ENCODE measurements at regions not wholly inside any gene's neighbourhood (a gene's known extent, or its start where the extent isn't known, plus 50 kb on each side); places are given as distances from the start of the nearest gene placed in this dataset.

DNA sequence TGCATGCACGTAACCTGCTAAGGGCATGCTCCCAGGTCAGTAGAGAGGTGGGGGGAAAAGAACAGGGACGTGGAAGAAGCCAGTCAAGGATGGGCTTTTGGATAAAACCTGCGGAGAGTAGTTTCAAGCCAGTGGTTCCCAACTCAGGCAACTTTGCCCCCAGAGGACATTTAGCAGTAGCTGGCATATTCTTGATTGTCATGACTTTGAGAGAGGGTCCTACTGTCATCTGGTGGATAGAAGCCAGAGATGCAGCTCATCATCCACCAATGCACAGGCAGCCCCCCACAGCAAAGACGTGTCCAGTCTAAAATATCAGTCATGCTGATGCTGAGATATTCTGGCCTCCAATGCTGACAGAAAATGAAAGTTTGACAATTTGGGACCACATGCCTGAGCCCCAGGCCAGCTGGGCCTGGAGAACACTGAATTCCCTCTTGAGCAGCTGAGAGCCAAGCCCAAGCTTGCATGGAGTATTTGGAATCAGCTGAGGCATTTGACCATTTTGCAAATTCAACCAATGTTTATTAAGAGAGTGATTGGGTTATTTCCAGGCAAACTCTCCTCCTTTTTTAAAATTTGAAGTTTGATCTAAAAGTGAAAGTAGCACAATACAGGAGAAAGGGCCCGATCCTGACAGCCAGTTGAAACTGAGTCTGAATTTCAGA is 110.0 kb upstream of the C7orf33 start:
- intact Hi-C loops (cut with micrococcal nuclease) (no loop called here), dilution Hi-C loops (cut with MboI; ENCODE audit: extremely low pct_ligation_motif_present, low sequenced_read_pairs) (no loop called here)
- H4K20me1 ChIP-seq (replicated peaks; ENCODE audit: control insufficient read depth, extremely low read depth, insufficient read depth, low read length), result no peaks in the 10 kb centered on the region
- no peak for FAIRE-seq
- no TSS peak for BruUV-seq (replicated peaks)
- H3K36me3 ChIP-seq (ENCODE audit: control insufficient read depth in 2 of 2, extremely low read depth in 1 of 2, insufficient read depth in 2 of 2, low read length in 2 of 2), result no peaks in the 10 kb centered on the region
- H3K4me1 ChIP-seq (ENCODE audit: control insufficient read depth, extremely low read depth, insufficient read depth, low read length), result no peaks in the 10 kb centered on the region
- no peak overlapping the region for H2AFZ ChIP-seq (ENCODE audit: low read depth, low read length)
- no peak for DNase-seq (ENCODE audit: low read depth, low spot score)
- no peaks in the 10 kb centered on the region for H3K27me3 ChIP-seq (ENCODE audit: control insufficient read depth in 2 of 2, insufficient read depth in 2 of 2, low read length in 2 of 2)
- no peaks in the 10 kb centered on the region for H3K79me2 ChIP-seq (ENCODE audit: control insufficient read depth, insufficient read depth, low read length)
- H3K9ac ChIP-seq (replicated peaks; ENCODE audit: extremely low read depth, insufficient read depth, low read length), result no peak overlapping the region
- no peak overlapping the region for H3K4me3 ChIP-seq (replicated peaks in 1 of 3; ENCODE audit: insufficient read depth in 1 of 3, low read depth in 1 of 3, low read length in 3 of 3)
- POLR2A ChIA-PET, result no interaction called here
- H3K9me3 ChIP-seq (replicated peaks; ENCODE audit: control insufficient read depth, insufficient read depth, low read length), result no peaks in the 10 kb centered on the region
- CTCF ChIA-PET, result no interaction called here
- TF ChIP-seq MYC (IDR thresholded peaks at IDR 0.05; ENCODE audit: low read depth, low read length), result no peak
- TF ChIP-seq, protein P1, sequence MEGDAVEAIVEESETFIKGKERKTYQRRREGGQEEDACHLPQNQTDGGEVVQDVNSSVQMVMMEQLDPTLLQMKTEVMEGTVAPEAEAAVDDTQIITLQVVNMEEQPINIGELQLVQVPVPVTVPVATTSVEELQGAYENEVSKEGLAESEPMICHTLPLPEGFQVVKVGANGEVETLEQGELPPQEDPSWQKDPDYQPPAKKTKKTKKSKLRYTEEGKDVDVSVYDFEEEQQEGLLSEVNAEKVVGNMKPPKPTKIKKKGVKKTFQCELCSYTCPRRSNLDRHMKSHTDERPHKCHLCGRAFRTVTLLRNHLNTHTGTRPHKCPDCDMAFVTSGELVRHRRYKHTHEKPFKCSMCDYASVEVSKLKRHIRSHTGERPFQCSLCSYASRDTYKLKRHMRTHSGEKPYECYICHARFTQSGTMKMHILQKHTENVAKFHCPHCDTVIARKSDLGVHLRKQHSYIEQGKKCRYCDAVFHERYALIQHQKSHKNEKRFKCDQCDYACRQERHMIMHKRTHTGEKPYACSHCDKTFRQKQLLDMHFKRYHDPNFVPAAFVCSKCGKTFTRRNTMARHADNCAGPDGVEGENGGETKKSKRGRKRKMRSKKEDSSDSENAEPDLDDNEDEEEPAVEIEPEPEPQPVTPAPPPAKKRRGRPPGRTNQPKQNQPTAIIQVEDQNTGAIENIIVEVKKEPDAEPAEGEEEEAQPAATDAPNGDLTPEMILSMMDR (IDR thresholded peaks at IDR 0.05; ENCODE audit: extremely low read depth in 1 of 2, insufficient read depth in 1 of 2, low read depth in 1 of 2, low read length in 2 of 2), result no peak
- no peak for TF ChIP-seq FOS (IDR thresholded peaks at IDR 0.05; ENCODE audit: borderline replicate concordance, insufficient read depth, low read length)
- TF ChIP-seq GATA2 (IDR thresholded peaks at IDR 0.05; ENCODE audit: insufficient read depth, insufficient read length, low read depth, low read length), result no peak
- no peak for TF ChIP-seq POLR2A (IDR thresholded peaks at IDR 0.05; ENCODE audit: low read depth, low read length)
- no peak for TF ChIP-seq JUN (IDR thresholded peaks at IDR 0.05; ENCODE audit: borderline replicate concordance, insufficient read depth, insufficient read length, low read depth)
- TF ChIP-seq, protein P2, sequence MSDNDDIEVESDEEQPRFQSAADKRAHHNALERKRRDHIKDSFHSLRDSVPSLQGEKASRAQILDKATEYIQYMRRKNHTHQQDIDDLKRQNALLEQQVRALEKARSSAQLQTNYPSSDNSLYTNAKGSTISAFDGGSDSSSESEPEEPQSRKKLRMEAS (IDR thresholded peaks at IDR 0.05; ENCODE audit: insufficient read depth, insufficient read length), result no peak
- TF ChIP-seq EZH2 (IDR thresholded peaks at IDR 0.05; ENCODE audit: borderline replicate concordance, low read depth, low read length, severe bottlenecking), result no peak
- TF ChIP-seq POLR2AphosphoS5 (IDR thresholded peaks at IDR 0.05; ENCODE audit: insufficient read depth, low read depth, low read length), result no peak
- no peak overlapping the region for H3K27ac ChIP-seq (ENCODE audit: insufficient read depth, low read depth, low read length)
- H3K4me2 ChIP-seq (ENCODE audit: insufficient read depth, low read length), result no peak overlapping the region
- H3K9me1 ChIP-seq (replicated peaks; ENCODE audit: control insufficient read depth, extremely low read depth, insufficient read depth, low read length), result no peaks in the 10 kb centered on the region

Data from endothelial cell of umbilical vein (primary cell).